Neural crest cell (in vitro differentiated cells): ENCODE measurements at regions not wholly inside any gene's neighbourhood (a gene's known extent, or its start where the extent isn't known, plus 50 kb on each side); places are given as distances from the start of the nearest gene placed in this dataset.
"Not testable (repeated sequence)": the region's sequence is repeated elsewhere in the genome, so short reads cannot be mapped to it uniquely, and the experiment has no call there.

Experiments
- DNase-seq: peaks from one replicate; pipeline ENCODE4 v3.0.0; 2021; ENCODE audit warnings: low read depth, mixed read lengths, low spot score
- H3K27ac Mint-ChIP-seq: one replicate; pipeline ENCODE4 v1.8.0; 2021; ENCODE audit warnings: mild to moderate bottlenecking, mixed read lengths; ENCODE audit not compliant: unreplicated experiment
- H3K27me3 Mint-ChIP-seq: 2 replicates; pipeline ENCODE4 v1.8.0; 2021; ENCODE audit warnings: low read depth, mild to moderate bottlenecking, mixed read lengths
- H3K36me3 Mint-ChIP-seq: 2 replicates; pipeline ENCODE4 v1.8.0; 2021; ENCODE audit warnings: low read depth, mild to moderate bottlenecking, mixed read lengths
- H3K4me1 Mint-ChIP-seq: 2 replicates; pipeline ENCODE4 v1.8.0; 2021; ENCODE audit warnings: mixed read lengths
- H3K4me3 Mint-ChIP-seq: one replicate; pipeline ENCODE4 v1.8.0; 2021; ENCODE audit warnings: mild to moderate bottlenecking, mixed read lengths
- H3K9me3 Mint-ChIP-seq: 2 replicates; pipeline ENCODE4 v1.8.0; 2021; ENCODE audit warnings: mixed read lengths
- TF ChIP-seq, protein P1 (sequence below): fragments of 200-600 bp; sonication (generic); conservative IDR thresholded peaks from 2 replicates; pipeline ENCODE4 v1.5.0; 2021; ENCODE audit warnings: antibody characterized with exemption, mild to moderate bottlenecking

DNA sequence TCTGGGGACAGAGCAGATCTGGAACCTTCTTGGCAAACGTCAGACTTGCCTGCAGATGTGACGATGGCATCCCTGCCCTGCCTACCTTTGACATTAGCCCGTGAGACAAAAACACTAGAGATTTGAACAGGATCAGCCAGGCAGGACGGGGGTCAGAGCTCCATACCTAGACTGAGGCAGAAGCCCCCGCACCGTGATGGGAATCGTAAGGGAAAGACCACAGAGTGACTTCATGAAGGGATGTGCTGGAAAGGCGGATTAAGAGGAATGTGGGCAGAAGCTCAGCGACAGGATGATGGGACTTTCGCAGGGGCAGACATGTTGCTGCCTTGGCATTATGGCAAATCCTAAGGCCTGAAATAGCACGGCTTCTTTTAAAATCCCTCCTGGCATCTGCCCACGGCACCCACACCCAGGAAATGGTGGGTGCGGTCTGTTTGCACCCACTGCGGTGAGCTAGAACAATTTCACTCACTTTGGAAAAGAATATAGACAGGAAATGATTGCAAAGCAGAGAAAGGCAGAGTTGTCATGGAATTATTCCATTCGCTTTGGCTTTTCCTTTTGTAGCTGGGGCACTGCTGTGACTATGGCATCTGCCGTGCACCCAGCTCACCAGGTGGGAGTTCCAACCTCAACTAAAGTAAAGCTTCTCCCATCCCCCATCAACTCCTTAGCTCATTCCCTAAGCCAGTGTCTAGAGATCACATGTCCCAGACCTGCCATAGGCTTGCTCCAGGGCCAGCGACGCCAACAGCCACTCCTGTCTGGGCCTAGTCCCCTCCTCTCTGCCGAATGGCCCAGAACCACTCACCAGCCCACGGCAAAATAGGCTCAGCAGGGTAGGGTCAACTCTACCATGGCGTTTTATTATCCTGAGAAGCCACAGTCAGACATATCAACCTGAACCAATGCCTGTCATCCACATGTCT is 112.7 kb upstream of the NPAS2 start:
- H3K27ac Mint-ChIP-seq, result no peak overlapping the region
- H3K4me1 Mint-ChIP-seq, result peaks cover 4% of the 10 kb centered on the region
- H3K4me3 Mint-ChIP-seq, result no peak overlapping the region
- TF ChIP-seq, protein P1, sequence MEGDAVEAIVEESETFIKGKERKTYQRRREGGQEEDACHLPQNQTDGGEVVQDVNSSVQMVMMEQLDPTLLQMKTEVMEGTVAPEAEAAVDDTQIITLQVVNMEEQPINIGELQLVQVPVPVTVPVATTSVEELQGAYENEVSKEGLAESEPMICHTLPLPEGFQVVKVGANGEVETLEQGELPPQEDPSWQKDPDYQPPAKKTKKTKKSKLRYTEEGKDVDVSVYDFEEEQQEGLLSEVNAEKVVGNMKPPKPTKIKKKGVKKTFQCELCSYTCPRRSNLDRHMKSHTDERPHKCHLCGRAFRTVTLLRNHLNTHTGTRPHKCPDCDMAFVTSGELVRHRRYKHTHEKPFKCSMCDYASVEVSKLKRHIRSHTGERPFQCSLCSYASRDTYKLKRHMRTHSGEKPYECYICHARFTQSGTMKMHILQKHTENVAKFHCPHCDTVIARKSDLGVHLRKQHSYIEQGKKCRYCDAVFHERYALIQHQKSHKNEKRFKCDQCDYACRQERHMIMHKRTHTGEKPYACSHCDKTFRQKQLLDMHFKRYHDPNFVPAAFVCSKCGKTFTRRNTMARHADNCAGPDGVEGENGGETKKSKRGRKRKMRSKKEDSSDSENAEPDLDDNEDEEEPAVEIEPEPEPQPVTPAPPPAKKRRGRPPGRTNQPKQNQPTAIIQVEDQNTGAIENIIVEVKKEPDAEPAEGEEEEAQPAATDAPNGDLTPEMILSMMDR, result no peak
- DNase-seq, result no peak
- H3K27me3 Mint-ChIP-seq, result no peaks in the 10 kb centered on the region
- no peaks in the 10 kb centered on the region for H3K36me3 Mint-ChIP-seq
- H3K9me3 Mint-ChIP-seq, result no peaks in the 10 kb centered on the region

DNA sequence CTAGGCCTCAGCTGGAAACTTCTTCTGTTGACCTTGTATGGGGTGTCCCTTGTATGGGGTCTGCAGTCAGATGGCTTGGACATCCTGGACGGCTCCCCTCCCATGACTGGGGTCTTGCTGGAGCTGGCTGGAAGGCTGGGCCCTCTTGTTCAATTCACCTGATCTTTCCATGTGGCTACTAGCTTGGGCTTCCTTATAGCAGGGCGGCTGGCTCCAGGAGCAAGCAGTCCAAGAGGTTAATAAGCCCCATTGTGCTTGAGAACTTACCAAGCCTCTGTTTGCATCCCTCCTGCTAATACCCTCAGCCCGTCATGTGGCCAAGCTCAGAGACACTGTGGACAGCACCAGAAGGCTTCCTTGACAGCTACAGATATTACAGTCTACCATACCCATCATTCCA is 111.6 kb upstream of the NPAS2 start:
- H3K27ac Mint-ChIP-seq, result no peak overlapping the region
- H3K4me1 Mint-ChIP-seq, result peaks cover 4% of the 10 kb centered on the region
- TF ChIP-seq, protein P1, result no peak
- H3K4me3 Mint-ChIP-seq, result no peak overlapping the region
- no peaks in the 10 kb centered on the region for H3K27me3 Mint-ChIP-seq
- DNase-seq, result no peak
- no peaks in the 10 kb centered on the region for H3K36me3 Mint-ChIP-seq
- no peaks in the 10 kb centered on the region for H3K9me3 Mint-ChIP-seq

- no peak overlapping the region for H3K27ac Mint-ChIP-seq
- TF ChIP-seq, protein P1, result no peak
- H3K27me3 Mint-ChIP-seq, result no peaks in the 10 kb centered on the region
- no peaks in the 10 kb centered on the region for H3K36me3 Mint-ChIP-seq
- H3K9me3 Mint-ChIP-seq, result peaks cover 4% of the 10 kb centered on the region
- H3K4me3 Mint-ChIP-seq, result no peak overlapping the region
- no peak for DNase-seq
- no peaks in the 10 kb centered on the region for H3K4me1 Mint-ChIP-seq
Measured at GRCh38 chr2:100713106-100713505, 106.8 kb upstream of the NPAS2 start.

- not testable (repeated sequence) for H3K36me3 Mint-ChIP-seq, H3K27ac Mint-ChIP-seq
Measured at GRCh38 chr2:100714396-100715010, 105.4 kb upstream of the NPAS2 start.

DNA sequence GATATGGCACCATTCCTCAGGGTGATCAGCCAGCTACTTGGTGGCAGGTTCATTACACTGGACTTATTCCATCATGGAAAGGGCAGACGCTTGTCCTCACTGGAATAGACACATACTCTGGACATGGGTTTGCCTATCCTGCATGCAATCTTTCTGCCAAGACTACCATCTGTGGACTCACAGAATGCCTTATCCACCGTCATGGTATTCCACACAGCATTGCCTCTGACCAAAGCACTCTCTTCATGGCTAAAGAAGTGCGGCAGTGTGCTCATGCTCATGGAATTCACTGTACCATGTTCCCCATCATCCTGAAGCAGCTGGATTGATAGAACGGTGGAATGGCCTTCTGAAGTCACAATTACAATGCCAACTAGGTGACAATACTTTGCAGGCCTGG is 104.1 kb upstream of the NPAS2 start:
- not testable (repeated sequence) for H3K4me3 Mint-ChIP-seq, H3K4me1 Mint-ChIP-seq, H3K27me3 Mint-ChIP-seq, H3K9me3 Mint-ChIP-seq, DNase-seq, H3K27ac Mint-ChIP-seq, H3K36me3 Mint-ChIP-seq

More at GRCh38 chr2:100714396-100715010, 105.4 kb upstream of the NPAS2 start:
- not testable (repeated sequence) for H3K9me3 Mint-ChIP-seq, H3K4me3 Mint-ChIP-seq, H3K27me3 Mint-ChIP-seq, H3K4me1 Mint-ChIP-seq, DNase-seq

- DNase-seq, result no peak
- TF ChIP-seq, protein P1, result no peak
- Mint-ChIP-seq H3K4me3 (no peak overlapping the region), H3K27me3 (no peaks in the 10 kb centered on the region), H3K27ac (no peak overlapping the region), H3K9me3 (peaks cover 4% of the 10 kb centered on the region), H3K4me1 (no peaks in the 10 kb centered on the region), H3K36me3 (no peaks in the 10 kb centered on the region)
Measured at GRCh38 chr2:100716581-100716980, 103.4 kb upstream of the NPAS2 start.
